GM23338 (cell line): ENCODE measurements at regions not wholly inside any gene's neighbourhood (a gene's known extent, or its start where the extent isn't known, plus 50 kb on each side); places are given as distances from the start of the nearest gene placed in this dataset.

ENCODE experiments used
- ATAC-seq: fragments of 200-7000 bp; cut with Tn5 transposase; 3 replicates; pipeline ENCODE4 v1.9.1; 2020
- DNase-seq: peaks from one replicate; pipeline ENCODE4 v3.0.0-alpha.2; 2015; ENCODE audit warnings: low spot score
- H2AFZ ChIP-seq: fragments of 200-600 bp; sonication (generic); 2 replicates; pipeline ENCODE4 v1.8.0; 2016; ENCODE audit warnings: antibody characterized with exemption, mild to moderate bottlenecking, moderate library complexity
- H3F3A ChIP-seq: fragments of 200-600 bp; sonication (generic); replicated peaks from 2 replicates; pipeline ENCODE4 v1.8.0; 2017; ENCODE audit warnings: antibody characterized with exemption, mixed run types, low read depth
- H3K27ac ChIP-seq: fragments of 200-600 bp; sonication (generic); 2 replicates; pipeline ENCODE4 v1.6.1; 2016; ENCODE audit warnings: low read depth
- H3K27me3 ChIP-seq: fragments of 200-600 bp; sonication (generic); 2 replicates; pipeline ENCODE4 v1.8.0; 2016; ENCODE audit warnings: mild to moderate bottlenecking, mixed run types, moderate library complexity; ENCODE audit not compliant: insufficient read depth
- H3K36me3 ChIP-seq: fragments of 200-600 bp; sonication (generic); 2 replicates; pipeline ENCODE4 v1.8.0; 2016; ENCODE audit warnings: mild to moderate bottlenecking; ENCODE audit not compliant: insufficient read depth
- H3K4me1 ChIP-seq: fragments of 200-600 bp; sonication (generic); 2 replicates; pipeline ENCODE4 v1.8.0; 2016; ENCODE audit warnings: mild to moderate bottlenecking, moderate library complexity; ENCODE audit not compliant: insufficient read depth
- H3K4me2 ChIP-seq: fragments of 200-600 bp; sonication (generic); 2 replicates; pipeline ENCODE4 v1.7.1; 2017; ENCODE audit warnings: mixed run types
- H3K4me3 ChIP-seq: fragments of 200-600 bp; sonication (generic); 2 replicates; pipeline ENCODE4 v1.6.1; 2016; ENCODE audit warnings: mixed run types
- H3K79me2 ChIP-seq: fragments of 200-600 bp; sonication (generic); replicated peaks from 2 replicates; pipeline ENCODE4 v1.8.0; 2017; ENCODE audit warnings: mild to moderate bottlenecking; ENCODE audit not compliant: insufficient read depth
- H3K9me2 ChIP-seq: fragments of 200-600 bp; sonication (generic); 2 replicates; pipeline ENCODE4 v1.8.0; 2017; ENCODE audit not compliant: insufficient read depth
- H4K20me1 ChIP-seq: fragments of 200-600 bp; sonication (generic); replicated peaks from 2 replicates; pipeline ENCODE4 v1.8.0; 2017; ENCODE audit warnings: mild to moderate bottlenecking; ENCODE audit not compliant: insufficient read depth
- H3K27ac Mint-ChIP-seq: 2 replicates; pipeline ENCODE4 v1.8.0; 2020; ENCODE audit warnings: inconsistent platforms, mild to moderate bottlenecking, moderate library complexity, mixed read lengths
- H3K27me3 Mint-ChIP-seq: 3 replicates; pipeline ENCODE4 v1.8.0; 2022; ENCODE audit warnings: low read depth, mild to moderate bottlenecking, moderate library complexity, mixed read lengths, inconsistent platforms; ENCODE audit not compliant: insufficient read depth, poor library complexity
- H3K36me3 Mint-ChIP-seq: 3 replicates; pipeline ENCODE4 v1.8.0; 2021; ENCODE audit warnings: low read depth, mild to moderate bottlenecking, inconsistent platforms, moderate library complexity, mixed read lengths
- H3K4me1 Mint-ChIP-seq: 3 replicates; pipeline ENCODE4 v1.8.0; 2020; ENCODE audit warnings: mild to moderate bottlenecking, inconsistent platforms, mixed read lengths
- H3K4me3 Mint-ChIP-seq: 3 replicates; pipeline ENCODE4 v1.8.0; 2021; ENCODE audit warnings: moderate library complexity, mild to moderate bottlenecking, inconsistent platforms, mixed read lengths
- H3K9me3 Mint-ChIP-seq: 3 replicates; pipeline ENCODE4 v1.8.0; 2020; ENCODE audit warnings: moderate library complexity, mild to moderate bottlenecking, inconsistent platforms, mixed read lengths
- CREB1 ChIP-seq: fragments of 250-450 bp; sonication (Bioruptor Pico); IDR thresholded peaks from 2 replicates; pipeline ENCODE4 v1.5.0; 2020; ENCODE audit warnings: low read depth, mild to moderate bottlenecking, moderate library complexity
- CTCF ChIP-seq, 2 experiments: fragments of 200-600 bp in 1 of 2; sonication (generic) in 1 of 2; conservative IDR thresholded peaks; 2 replicates each; pipeline versions ENCODE4 v1.5.1 to v1.6.1; 2016 to 2017; ENCODE audit warnings: antibody characterized with exemption in 2 of 2, low read depth in 2 of 2, mild to moderate bottlenecking in 2 of 2, moderate library complexity in 1 of 2
- ETS1 ChIP-seq: IDR thresholded peaks from 2 replicates; pipeline ENCODE4 v1.6.1; 2016; ENCODE audit warnings: antibody characterized with exemption
- EZH2 ChIP-seq: fragments of 200-600 bp; sonication (generic); IDR thresholded peaks from one replicate; pipeline ENCODE4 v1.8.0; 2017; ENCODE audit warnings: antibody characterized with exemption, mild to moderate bottlenecking, low read depth; ENCODE audit not compliant: unreplicated experiment
- JUNB ChIP-seq: IDR thresholded peaks from one replicate; pipeline ENCODE4 v1.6.1; 2016; ENCODE audit warnings: antibody characterized with exemption; ENCODE audit not compliant: unreplicated experiment
- ZNF114 ChIP-seq: fragments of 250-450 bp; sonication (Bioruptor Pico); IDR thresholded peaks from 2 replicates; pipeline ENCODE4 v1.5.0; 2020; ENCODE audit warnings: mild to moderate bottlenecking, moderate library complexity
- ZNF331 ChIP-seq: fragments of 250-450 bp; sonication (Bioruptor Pico); IDR thresholded peaks from 2 replicates; pipeline ENCODE4 v1.5.0; 2020; ENCODE audit warnings: low read depth, mild to moderate bottlenecking, moderate library complexity
- ZNF462 ChIP-seq: fragments of 250-450 bp; sonication (Bioruptor Pico); IDR thresholded peaks from 2 replicates; pipeline ENCODE4 v1.5.0; 2020; ENCODE audit warnings: mild to moderate bottlenecking, moderate library complexity

- no peak overlapping the region for H2AFZ ChIP-seq
- H3K4me1 Mint-ChIP-seq: no peaks in the 10 kb centered on the region
- H3K27ac Mint-ChIP-seq: no peak overlapping the region
- H3K4me1 ChIP-seq: no peaks in the 10 kb centered on the region
- no peaks in the 10 kb centered on the region for H3K36me3 Mint-ChIP-seq
- no peaks in the 10 kb centered on the region for H3K36me3 ChIP-seq
- no peak overlapping the region for H3K4me2 ChIP-seq
- no peaks in the 10 kb centered on the region for H3K27me3 Mint-ChIP-seq
- H3K27me3 ChIP-seq: no peaks in the 10 kb centered on the region
- no peak overlapping the region for H3K27ac ChIP-seq
- no peaks in the 10 kb centered on the region for H3K79me2 ChIP-seq
- TF ChIP-seq ZNF462 (CRISPR knock-in tag): no peak
- TF ChIP-seq EZH2: no peak
- no peak for TF ChIP-seq CTCF (conservative IDR thresholded peaks at IDR 0.05; ENCODE audit: low read depth in 2 of 2)
- no peak for TF ChIP-seq CREB1 (CRISPR knock-in tag)
- no peak for TF ChIP-seq ZNF114 (CRISPR knock-in tag)
- TF ChIP-seq JUNB: no peak
- no peak for TF ChIP-seq ETS1
- no peak for TF ChIP-seq ZNF331 (CRISPR knock-in tag)
- no peaks in the 10 kb centered on the region for H3F3A ChIP-seq
- no peaks in the 10 kb centered on the region for H4K20me1 ChIP-seq
- H3K4me3 ChIP-seq: no peak overlapping the region
- no peaks in the 10 kb centered on the region for H3K9me3 Mint-ChIP-seq
- DNase-seq (no peak), ATAC-seq (no peak)
- no peak overlapping the region for H3K4me3 Mint-ChIP-seq
- H3K9me2 ChIP-seq: no peaks in the 10 kb centered on the region
Measured at GRCh38 chr1:199009447-199009846, 370.6 kb downstream of the PTPRC start.
